NT2/D1 (cell line): ENCODE measurements at regions not wholly inside any gene's neighbourhood (a gene's known extent, or its start where the extent isn't known, plus 50 kb on each side); places are given as distances from the start of the nearest gene placed in this dataset.
"Not testable (repeated sequence)": the region's sequence is repeated elsewhere in the genome, so short reads cannot be mapped to it uniquely, and the experiment has no call there.

ENCODE experiments used
- SUZ12 ChIP-seq: IDR thresholded peaks from 2 replicates; pipeline ENCODE4 v1.6.1; 2011; ENCODE audit not compliant: insufficient read length, insufficient read depth; ENCODE audit errors: extremely low read depth
- YY1 ChIP-seq: IDR thresholded peaks from 2 replicates; pipeline ENCODE4 v1.6.1; 2011; ENCODE audit not compliant: insufficient read length, insufficient read depth
- ZNF274 ChIP-seq: IDR thresholded peaks from 2 replicates; pipeline ENCODE4 v1.6.1; 2011; ENCODE audit warnings: mild to moderate bottlenecking, low read depth, low read length

DNA sequence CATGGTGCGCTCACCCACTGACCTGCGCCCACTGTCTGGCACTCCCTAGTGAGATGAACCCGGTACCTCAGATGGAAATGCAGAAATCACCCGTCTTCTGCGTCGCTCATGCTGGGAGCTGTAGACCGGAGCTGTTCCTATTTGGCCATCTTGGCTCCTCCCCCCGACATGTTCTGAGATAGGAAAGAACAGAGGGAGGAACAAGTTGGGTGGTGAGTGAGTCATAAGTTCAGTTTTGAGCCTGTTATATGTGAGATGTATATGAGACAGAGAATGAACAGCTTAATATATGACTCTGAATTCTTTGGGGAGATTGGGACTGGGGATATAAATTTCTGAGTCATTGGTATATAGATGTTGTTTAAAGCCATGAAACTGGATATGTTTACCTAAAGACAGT, 596.7 kb downstream of the TSN start:
- not testable (repeated sequence) for TF ChIP-seq ZNF274, YY1, SUZ12
